AG04449 (cell line): ENCODE measurements at regions not wholly inside any gene's neighbourhood (a gene's known extent, or its start where the extent isn't known, plus 50 kb on each side); places are given as distances from the start of the nearest gene placed in this dataset.

ENCODE experiments used
- CTCF ChIA-PET: fragments of 350-600 bp; formaldehyde crosslinking; extraction: SDS; loops from one replicate; lab custom pipeline; 2021; ENCODE audit warnings: antibody characterized with exemption; lab: Yijun Ruan, JAX
- POLR2A ChIA-PET: fragments of 400-600, 350-600 bp; formaldehyde crosslinking; extraction: SDS; loops from one replicate; lab custom pipeline; 2020; ENCODE audit warnings: antibody characterized with exemption, inconsistent platforms; lab: Yijun Ruan, JAX
- DNase-seq: peaks from one replicate; pipeline ENCODE4 v3.0.0-alpha.2; 2010; ENCODE audit warnings: low read depth, low spot score
- H3K4me3 ChIP-seq: 2 replicates; pipeline ENCODE4 v1.5.1; 2011; ENCODE audit warnings: low read depth, mild to moderate bottlenecking, control low read depth, low read length
- TF ChIP-seq, protein P1 (sequence below): IDR thresholded peaks from one replicate; pipeline ENCODE4 v1.5.1; 2011; ENCODE audit warnings: mild to moderate bottlenecking, moderate library complexity, low read length, control low read depth, inconsistent platforms; ENCODE audit not compliant: insufficient read depth; ENCODE audit errors: missing control alignments

DNA sequence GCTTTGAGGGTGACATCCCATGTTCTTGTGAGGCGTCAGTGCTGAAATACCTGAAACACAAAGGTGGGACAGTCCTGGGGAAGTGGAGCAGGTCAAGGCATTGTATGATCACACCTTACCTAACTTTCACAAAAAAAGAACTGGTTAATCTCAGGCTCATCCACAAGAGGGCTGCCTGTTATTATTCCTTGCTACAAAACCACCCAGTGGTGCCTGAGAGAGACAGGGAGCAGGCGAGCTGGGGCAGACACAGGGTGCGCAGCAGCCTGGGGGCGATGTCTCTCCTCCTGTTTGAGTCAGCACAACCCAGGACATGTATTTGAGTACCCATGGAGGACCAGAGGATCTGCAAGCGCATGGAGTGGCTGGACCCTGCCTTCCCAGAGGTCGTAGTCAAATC lies 316.8 kb upstream of the ATP10A start:
- POLR2A ChIA-PET: no interaction called here
- DNase-seq: no peak
- CTCF ChIA-PET: no interaction called here
- TF ChIP-seq, protein P1, sequence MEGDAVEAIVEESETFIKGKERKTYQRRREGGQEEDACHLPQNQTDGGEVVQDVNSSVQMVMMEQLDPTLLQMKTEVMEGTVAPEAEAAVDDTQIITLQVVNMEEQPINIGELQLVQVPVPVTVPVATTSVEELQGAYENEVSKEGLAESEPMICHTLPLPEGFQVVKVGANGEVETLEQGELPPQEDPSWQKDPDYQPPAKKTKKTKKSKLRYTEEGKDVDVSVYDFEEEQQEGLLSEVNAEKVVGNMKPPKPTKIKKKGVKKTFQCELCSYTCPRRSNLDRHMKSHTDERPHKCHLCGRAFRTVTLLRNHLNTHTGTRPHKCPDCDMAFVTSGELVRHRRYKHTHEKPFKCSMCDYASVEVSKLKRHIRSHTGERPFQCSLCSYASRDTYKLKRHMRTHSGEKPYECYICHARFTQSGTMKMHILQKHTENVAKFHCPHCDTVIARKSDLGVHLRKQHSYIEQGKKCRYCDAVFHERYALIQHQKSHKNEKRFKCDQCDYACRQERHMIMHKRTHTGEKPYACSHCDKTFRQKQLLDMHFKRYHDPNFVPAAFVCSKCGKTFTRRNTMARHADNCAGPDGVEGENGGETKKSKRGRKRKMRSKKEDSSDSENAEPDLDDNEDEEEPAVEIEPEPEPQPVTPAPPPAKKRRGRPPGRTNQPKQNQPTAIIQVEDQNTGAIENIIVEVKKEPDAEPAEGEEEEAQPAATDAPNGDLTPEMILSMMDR: no peak
- H3K4me3 ChIP-seq: no peak overlapping the region

DNA sequence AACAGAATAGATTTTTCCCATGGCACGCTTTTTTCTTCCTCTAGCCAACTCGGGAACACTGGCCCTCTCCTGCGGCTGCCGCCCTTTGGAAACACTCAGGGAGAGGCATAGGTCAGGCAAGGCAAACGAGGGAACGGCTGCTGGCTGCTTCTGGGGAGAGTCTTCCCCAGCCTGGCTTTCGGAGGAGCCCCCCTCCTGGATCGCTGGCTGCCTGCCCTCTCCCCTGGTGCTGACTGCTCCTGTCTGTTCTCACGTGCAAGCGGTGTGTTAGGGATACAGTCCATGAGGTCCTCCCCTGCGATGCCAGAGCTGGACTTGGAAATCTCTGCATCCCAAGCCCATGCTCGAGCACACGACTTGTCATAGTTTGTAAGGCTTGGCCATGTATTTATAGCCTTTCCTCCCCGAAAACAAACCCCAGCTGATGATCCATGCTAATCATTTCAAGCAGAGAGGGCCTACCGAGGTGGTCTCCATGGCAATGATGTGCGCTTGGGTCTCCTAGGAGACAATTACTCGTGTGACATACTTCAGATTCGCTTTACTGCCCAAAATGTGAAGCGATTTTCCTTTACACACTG lies 315.6 kb upstream of the ATP10A start:
- no peak for DNase-seq
- ChIA-PET POLR2A (no interaction called here), CTCF (no interaction called here)
- no peak overlapping the region for H3K4me3 ChIP-seq
- TF ChIP-seq, protein P1: no peak

DNA sequence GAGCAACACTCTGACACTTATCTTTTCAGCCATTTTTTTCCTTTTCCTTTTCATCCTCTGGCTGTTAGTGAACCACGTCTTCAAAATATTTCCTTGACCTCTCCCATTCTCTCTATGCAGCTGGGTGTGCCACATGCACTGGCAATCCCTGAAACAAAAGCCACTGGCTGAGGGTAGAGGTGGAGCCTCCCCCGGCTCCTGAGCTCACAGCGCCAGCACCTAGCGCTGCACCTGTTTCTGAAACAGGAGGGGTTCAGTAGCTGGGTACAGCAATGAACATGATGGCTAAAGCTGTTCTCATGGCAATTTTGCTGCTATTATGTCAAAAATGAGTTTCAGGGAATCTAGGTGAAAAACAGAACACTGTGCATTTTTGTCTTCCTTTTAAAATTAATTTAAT lies 314.7 kb upstream of the ATP10A start:
- POLR2A ChIA-PET: no interaction called here
- TF ChIP-seq, protein P1: no peak
- CTCF ChIA-PET: no interaction called here
- no peak for DNase-seq
- no peak overlapping the region for H3K4me3 ChIP-seq

DNA sequence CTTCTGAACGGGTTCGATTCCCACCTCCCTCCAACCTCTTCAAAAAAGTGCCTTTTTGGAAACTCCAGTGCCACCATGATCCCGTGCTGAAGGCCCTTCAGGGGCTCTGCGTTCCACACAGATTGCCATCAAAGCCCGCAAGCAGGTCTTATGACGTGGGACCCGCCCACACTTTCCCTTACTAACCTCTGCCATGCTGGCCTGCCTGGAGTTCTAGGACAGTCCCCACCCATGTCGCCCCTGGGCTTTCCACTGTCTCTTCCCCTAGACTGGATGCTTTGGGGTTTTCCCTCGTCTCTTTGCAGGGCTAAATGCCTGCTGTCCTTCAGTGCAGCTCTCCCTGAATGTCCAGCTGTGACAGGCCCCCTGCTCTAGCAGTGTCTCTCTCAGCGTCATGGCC lies 313.7 kb upstream of the ATP10A start:
- POLR2A ChIA-PET: no interaction called here
- no peak overlapping the region for H3K4me3 ChIP-seq
- CTCF ChIA-PET: no interaction called here
- TF ChIP-seq, protein P1: no peak
- DNase-seq: no peak

DNA sequence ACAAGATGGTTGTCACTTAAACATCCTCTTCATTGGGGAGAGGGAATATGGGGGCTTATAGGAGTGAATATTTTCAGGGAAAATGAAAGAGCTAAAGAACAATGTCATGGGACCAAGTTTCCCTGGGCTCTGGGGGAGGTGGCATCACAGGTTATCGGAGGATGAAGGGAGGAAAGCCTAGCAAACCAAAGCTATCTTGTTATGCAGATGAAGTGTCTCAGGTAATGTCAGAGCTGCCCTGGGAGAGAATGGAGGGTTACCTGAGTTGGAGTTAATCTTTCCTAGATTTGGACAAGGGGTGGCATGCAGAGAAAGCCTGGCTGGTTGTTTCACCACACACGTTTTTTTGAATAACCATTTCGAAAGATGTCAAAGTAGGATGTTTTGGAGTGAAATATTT lies 308.1 kb upstream of the ATP10A start:
- no peak for DNase-seq
- CTCF ChIA-PET: no interaction called here
- H3K4me3 ChIP-seq: no peak overlapping the region
- TF ChIP-seq, protein P1: no peak
- POLR2A ChIA-PET: no interaction called here

DNA sequence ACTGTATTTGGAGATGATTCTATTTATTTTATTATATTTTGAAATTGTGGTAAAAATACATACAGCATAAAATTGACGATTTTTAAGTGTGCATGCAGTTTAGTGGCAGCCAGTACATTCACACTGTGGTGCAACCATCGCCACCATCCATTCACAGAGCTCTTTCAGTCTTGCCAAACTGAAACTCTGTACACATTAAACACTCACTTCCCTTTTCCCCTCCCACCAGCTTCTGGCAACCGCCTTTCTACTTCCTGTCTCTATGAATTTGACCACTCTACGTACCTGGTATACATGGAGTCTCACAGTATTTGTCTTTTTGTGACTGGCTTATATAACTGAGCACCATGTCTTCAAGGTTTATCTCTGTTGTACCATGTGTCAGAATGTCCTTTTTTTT lies 303.3 kb upstream of the ATP10A start:
- ChIA-PET POLR2A (no interaction called here), CTCF (no interaction called here)
- TF ChIP-seq, protein P1: no peak
- H3K4me3 ChIP-seq: no peak overlapping the region
- DNase-seq: no peak
